ENCODE measurements at regions not wholly inside any gene's neighbourhood (a gene's known extent, or its start where the extent isn't known, plus 50 kb on each side); places are given as distances from the start of the nearest gene placed in this dataset.

DNA sequence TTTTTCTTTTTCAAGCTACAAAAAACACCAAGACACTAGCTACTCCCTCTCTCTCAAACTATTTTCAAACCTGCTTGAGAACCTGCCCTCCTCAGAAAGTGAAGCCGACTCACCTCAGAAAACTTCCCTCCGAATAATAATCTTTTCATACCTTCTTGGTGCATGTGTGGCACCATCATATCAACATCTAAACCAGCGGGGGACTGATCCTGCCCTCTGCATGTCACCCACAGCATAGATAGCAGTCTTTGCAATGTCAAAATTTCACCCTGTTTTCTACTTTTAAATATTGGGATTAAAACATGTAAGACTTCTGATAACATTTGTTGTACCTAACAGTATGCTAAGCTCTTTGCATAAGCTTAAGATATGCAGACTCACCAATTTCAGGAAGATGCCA is 1260.3 kb downstream of the PLA2G4A start:
- TF ChIP-seq, protein P1, sequence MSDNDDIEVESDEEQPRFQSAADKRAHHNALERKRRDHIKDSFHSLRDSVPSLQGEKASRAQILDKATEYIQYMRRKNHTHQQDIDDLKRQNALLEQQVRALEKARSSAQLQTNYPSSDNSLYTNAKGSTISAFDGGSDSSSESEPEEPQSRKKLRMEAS (IDR thresholded peaks at IDR 0.05): no peak
- TF ChIP-seq CEBPB (IDR thresholded peaks at IDR 0.05) (no peak), YY1 (IDR thresholded peaks at IDR 0.05; ENCODE audit: low read depth) (no peak), CREB1 (IDR thresholded peaks at IDR 0.05; ENCODE audit: low read depth) (no peak), EGR1 (IDR thresholded peaks at IDR 0.05) (no peak), TEAD4 (IDR thresholded peaks at IDR 0.05) (no peak), FOXM1 (IDR thresholded peaks at IDR 0.05; ENCODE audit: borderline replicate concordance, low read depth) (no peak), USF1 (IDR thresholded peaks at IDR 0.05) (no peak), TAF1 (IDR thresholded peaks at IDR 0.05; ENCODE audit: low read depth) (no peak), RAD21 (IDR thresholded peaks at IDR 0.05; ENCODE audit: low read depth) (no peak), NFIC (IDR thresholded peaks at IDR 0.05) (no peak), ZBTB7A (IDR thresholded peaks at IDR 0.05; ENCODE audit: low read depth) (no peak), TCF12 (IDR thresholded peaks at IDR 0.05; ENCODE audit: low read depth) (no peak), EP300 (IDR thresholded peaks at IDR 0.05; ENCODE audit: borderline replicate concordance) (no peak)
- TF ChIP-seq, protein P2, sequence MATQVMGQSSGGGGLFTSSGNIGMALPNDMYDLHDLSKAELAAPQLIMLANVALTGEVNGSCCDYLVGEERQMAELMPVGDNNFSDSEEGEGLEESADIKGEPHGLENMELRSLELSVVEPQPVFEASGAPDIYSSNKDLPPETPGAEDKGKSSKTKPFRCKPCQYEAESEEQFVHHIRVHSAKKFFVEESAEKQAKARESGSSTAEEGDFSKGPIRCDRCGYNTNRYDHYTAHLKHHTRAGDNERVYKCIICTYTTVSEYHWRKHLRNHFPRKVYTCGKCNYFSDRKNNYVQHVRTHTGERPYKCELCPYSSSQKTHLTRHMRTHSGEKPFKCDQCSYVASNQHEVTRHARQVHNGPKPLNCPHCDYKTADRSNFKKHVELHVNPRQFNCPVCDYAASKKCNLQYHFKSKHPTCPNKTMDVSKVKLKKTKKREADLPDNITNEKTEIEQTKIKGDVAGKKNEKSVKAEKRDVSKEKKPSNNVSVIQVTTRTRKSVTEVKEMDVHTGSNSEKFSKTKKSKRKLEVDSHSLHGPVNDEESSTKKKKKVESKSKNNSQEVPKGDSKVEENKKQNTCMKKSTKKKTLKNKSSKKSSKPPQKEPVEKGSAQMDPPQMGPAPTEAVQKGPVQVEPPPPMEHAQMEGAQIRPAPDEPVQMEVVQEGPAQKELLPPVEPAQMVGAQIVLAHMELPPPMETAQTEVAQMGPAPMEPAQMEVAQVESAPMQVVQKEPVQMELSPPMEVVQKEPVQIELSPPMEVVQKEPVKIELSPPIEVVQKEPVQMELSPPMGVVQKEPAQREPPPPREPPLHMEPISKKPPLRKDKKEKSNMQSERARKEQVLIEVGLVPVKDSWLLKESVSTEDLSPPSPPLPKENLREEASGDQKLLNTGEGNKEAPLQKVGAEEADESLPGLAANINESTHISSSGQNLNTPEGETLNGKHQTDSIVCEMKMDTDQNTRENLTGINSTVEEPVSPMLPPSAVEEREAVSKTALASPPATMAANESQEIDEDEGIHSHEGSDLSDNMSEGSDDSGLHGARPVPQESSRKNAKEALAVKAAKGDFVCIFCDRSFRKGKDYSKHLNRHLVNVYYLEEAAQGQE (IDR thresholded peaks at IDR 0.05; ENCODE audit: low read depth): no peak

- no peak for TF ChIP-seq CEBPB (IDR thresholded peaks at IDR 0.05)
- no peak for TF ChIP-seq NFIC (IDR thresholded peaks at IDR 0.05)
- TF ChIP-seq EP300 (IDR thresholded peaks at IDR 0.05; ENCODE audit: borderline replicate concordance): no peak
- no peak for TF ChIP-seq USF1 (IDR thresholded peaks at IDR 0.05)
- no peak for TF ChIP-seq YY1 (IDR thresholded peaks at IDR 0.05; ENCODE audit: low read depth)
- no peak for TF ChIP-seq RAD21 (IDR thresholded peaks at IDR 0.05; ENCODE audit: low read depth)
- no peak for TF ChIP-seq EGR1 (IDR thresholded peaks at IDR 0.05)
- TF ChIP-seq CREB1 (IDR thresholded peaks at IDR 0.05; ENCODE audit: low read depth): no peak
- TF ChIP-seq FOXM1 (IDR thresholded peaks at IDR 0.05; ENCODE audit: borderline replicate concordance, low read depth): no peak
- TF ChIP-seq TAF1 (IDR thresholded peaks at IDR 0.05; ENCODE audit: low read depth): no peak
- TF ChIP-seq, protein P2 (IDR thresholded peaks at IDR 0.05; ENCODE audit: low read depth): no peak
- TF ChIP-seq ZBTB7A (IDR thresholded peaks at IDR 0.05; ENCODE audit: low read depth): no peak
- no peak for TF ChIP-seq TEAD4 (IDR thresholded peaks at IDR 0.05)
- no peak for TF ChIP-seq TCF12 (IDR thresholded peaks at IDR 0.05; ENCODE audit: low read depth)
- TF ChIP-seq, protein P1 (IDR thresholded peaks at IDR 0.05): no peak
These were observed 1260.7 kb downstream of the PLA2G4A start for GRCh38 chr1:188089461-188089860.

DNA sequence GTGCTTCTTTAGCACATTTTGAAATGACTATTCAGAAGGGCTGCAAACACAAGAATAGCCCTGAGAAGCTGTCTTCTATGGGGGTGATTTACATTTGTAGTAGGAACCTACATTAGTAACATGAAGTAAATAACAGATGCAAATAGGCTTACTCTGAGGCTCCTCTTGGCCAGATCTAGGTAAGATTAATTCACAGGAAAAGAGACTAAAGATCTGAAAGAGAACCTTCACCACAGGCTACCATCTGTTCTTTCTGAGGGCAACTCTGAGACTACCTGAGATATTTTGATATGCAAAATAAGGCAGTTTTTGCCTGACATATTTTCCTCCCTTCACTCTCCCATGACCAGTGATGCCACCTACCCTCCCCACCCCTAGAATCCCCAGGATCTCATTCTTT is 1267.8 kb downstream of the PLA2G4A start:
- TF ChIP-seq TCF12 (IDR thresholded peaks at IDR 0.05; ENCODE audit: low read depth): no peak
- no peak for TF ChIP-seq TAF1 (IDR thresholded peaks at IDR 0.05; ENCODE audit: low read depth)
- TF ChIP-seq, protein P1 (IDR thresholded peaks at IDR 0.05): no peak
- TF ChIP-seq RAD21 (IDR thresholded peaks at IDR 0.05; ENCODE audit: low read depth): no peak
- no peak for TF ChIP-seq CEBPB (IDR thresholded peaks at IDR 0.05)
- TF ChIP-seq YY1 (IDR thresholded peaks at IDR 0.05; ENCODE audit: low read depth): no peak
- no peak for TF ChIP-seq CREB1 (IDR thresholded peaks at IDR 0.05; ENCODE audit: low read depth)
- no peak for TF ChIP-seq TEAD4 (IDR thresholded peaks at IDR 0.05)
- TF ChIP-seq EP300 (IDR thresholded peaks at IDR 0.05; ENCODE audit: borderline replicate concordance): no peak

GRCh38 chr1:188117436-188117835 is 1288.7 kb downstream of the PLA2G4A start:
- TF ChIP-seq, protein P2 (IDR thresholded peaks at IDR 0.05; ENCODE audit: low read depth): no peak
- TF ChIP-seq YY1 (IDR thresholded peaks at IDR 0.05; ENCODE audit: low read depth) (no peak), RAD21 (IDR thresholded peaks at IDR 0.05; ENCODE audit: low read depth) (no peak), TCF12 (IDR thresholded peaks at IDR 0.05; ENCODE audit: low read depth) (no peak), CREB1 (IDR thresholded peaks at IDR 0.05; ENCODE audit: low read depth) (no peak), FOXM1 (IDR thresholded peaks at IDR 0.05; ENCODE audit: borderline replicate concordance, low read depth) (no peak), CEBPB (IDR thresholded peaks at IDR 0.05) (no peak), EP300 (IDR thresholded peaks at IDR 0.05; ENCODE audit: borderline replicate concordance) (no peak)
